ENCODE measurements at regions not wholly inside any gene's neighbourhood (a gene's known extent, or its start where the extent isn't known, plus 50 kb on each side); places are given as distances from the start of the nearest gene placed in this dataset.
A peak's percentile ranks its signal among the peaks of the same experiment; 100 is the strongest.
"Not testable (repeated sequence)": the region's sequence is repeated elsewhere in the genome, so short reads cannot be mapped to it uniquely, and the experiment has no call there.

DNA sequence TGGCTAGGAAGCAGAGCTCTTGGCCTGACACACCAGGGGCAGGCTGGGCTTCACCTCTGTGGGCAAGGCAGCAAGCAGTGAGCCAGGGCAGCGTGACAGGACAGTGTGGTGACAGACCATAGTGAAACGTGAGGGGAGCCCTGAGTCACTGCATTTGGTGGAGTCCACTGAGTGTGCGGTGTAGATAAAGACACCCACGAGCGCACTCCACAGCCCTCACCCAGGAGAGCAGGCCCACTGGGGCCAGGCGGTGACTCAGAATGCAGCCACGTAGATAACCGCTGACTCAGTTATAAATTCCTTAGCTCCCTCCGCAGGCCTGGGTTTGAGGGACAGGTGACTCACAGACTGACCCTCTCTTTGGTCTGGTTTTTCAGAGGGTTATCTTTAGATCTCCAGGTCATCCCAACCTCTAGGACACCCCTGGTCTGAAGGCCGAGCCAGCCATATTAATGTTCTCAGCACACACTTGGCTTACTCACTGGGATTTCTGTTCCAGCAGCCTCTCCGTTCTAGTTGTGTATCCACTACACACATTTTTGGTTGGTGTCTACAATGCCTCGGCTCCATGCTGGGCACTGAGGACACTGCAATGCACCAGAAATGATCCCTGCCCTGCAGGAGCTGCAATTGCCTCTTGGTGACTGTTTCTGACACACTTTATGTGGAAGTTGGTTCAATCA lies 90.2 kb upstream of the TSPAN2 start:
- no peak for DNase-seq

DNA sequence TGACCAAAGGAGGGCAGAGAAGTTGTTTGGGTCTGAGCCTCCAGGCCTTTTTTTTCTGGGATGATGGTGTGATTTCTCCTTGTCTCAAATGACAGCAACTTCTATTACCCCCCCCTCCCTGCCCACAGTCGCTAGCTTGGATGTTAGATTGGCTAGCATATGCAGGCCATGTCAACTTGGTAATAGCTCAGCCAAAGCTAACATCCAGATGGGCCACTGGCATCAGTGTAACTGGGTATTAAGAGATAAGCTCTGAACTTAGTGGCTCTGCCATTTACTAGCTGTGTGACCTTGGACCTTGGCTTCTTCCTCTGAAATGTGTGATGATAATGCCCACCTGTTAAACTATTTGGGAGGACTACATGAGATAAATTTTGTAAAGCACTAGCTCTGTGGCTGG lies 86.9 kb upstream of the TSPAN2 start:
- DNase-seq, result no peak

DNA sequence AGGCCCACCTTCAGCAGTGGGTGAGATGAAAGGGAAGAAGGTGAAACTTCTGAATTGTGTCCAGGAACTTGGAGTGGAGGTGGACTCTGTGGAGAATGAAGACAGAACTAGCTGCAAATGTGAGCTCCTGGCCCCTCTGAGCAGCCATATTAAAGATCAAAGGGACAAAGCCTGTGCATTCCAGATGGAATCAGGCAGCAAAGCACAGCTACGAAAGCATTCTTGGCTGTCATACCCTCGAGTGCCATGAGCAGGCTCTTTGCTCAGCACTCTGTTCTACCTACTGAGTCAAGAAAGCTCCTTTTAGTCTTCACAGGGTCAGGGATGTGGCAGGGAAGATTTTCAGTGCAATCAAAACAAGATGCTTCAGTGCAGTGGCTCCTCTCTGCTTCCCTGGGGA lies 86.3 kb upstream of the TSPAN2 start:
- no peak for DNase-seq

DNA sequence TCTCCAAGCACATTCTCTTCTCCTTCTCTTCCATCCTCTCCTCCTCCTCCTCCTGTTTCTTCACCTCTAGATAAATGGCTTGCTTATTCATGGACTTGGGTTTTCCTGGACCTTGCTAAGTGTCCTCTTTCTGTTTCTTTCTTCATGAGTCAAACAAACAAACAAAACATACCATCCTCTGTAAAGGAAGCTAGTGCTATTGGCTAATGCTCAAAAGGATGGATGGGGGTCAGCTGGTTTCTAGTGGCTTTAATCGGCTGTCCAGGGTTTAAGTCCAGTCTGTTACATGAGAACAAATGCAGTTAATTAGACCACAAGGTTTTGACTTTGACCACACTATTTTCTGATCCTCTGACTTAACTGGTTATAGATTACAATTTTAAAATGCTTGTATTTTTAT lies 83.8 kb upstream of the TSPAN2 start:
- DNase-seq, result no peak

DNA sequence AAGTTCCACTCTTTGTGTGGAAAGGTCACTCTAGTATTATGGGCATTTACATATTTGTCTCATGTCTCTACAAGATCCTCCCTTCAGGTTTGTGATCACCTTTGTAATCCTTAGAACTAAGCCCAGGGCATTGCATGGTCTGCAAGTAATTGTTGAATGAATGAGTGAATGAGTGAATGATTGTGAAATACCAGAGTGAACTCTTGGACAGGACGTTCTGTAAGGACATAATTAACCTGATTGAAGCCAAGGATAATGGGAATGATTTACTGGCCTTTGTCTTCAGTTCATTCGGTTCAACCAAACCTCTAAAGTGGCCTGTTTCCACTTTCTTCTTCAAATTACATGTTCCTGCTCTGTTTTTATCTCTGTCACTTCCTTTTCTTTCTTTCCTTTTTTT lies 83.0 kb upstream of the TSPAN2 start:
- no peak for DNase-seq

DNA sequence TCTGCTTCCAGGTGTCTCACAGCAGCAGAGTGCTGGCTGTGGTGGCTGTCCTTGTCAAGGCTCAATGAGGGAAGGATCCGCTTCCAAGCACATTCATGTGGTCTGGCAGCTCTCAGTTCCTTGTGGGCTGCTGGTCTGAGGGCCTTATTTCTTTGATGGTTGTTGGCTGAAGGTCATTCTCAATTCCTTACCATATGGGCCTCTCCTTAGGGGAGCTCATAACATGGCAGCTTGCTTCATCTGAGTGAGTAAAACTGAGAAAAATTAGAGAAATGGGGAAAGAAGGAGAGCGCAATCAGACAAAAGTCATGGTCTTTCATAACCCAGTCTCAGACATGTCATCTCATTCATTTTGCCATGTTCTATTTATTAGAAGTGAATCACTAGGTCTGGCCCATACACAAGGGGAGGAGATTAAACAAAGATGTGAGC lies 81.7 kb upstream of the TSPAN2 start:
- DNase-seq, result peak; percentile 57

DNA sequence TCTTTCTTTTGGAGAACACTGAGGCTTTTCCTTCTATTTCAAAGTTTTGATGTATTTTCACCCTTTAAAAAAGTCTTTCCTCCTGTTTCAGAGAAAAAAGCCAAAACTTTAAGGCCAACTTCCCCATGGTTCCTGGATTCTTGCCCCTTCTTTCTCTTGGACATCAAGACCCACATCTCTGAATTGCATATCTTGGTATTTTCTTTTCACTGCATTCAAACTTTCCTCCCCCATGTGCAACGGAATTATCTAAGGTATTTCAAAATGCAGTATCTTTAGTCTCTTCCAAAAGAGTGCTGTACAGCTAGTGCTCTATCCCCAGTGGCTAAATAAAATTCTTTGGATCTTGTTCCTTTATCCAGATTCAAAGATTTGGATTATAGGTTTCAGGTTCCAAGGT lies 81.1 kb upstream of the TSPAN2 start:
- no peak for DNase-seq

DNA sequence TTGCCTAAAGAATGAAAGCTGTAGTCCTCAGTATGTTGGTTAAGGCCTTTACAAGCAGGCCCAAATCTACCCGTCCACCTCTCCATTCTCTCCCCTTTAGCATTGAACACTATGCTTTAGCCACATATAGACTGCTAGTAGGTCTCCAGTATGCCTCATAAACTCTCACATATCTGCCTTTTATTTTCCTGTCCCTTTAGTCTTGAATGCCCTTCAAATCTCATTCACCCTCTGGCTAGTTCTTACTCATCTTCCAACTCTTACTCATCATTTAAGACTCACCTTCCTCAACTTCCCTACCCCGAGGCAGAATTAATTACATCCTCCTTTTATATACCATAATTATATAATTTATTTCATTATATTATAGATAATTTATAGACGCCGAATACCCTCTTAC lies 78.7 kb upstream of the TSPAN2 start:
- DNase-seq, result no peak

DNA sequence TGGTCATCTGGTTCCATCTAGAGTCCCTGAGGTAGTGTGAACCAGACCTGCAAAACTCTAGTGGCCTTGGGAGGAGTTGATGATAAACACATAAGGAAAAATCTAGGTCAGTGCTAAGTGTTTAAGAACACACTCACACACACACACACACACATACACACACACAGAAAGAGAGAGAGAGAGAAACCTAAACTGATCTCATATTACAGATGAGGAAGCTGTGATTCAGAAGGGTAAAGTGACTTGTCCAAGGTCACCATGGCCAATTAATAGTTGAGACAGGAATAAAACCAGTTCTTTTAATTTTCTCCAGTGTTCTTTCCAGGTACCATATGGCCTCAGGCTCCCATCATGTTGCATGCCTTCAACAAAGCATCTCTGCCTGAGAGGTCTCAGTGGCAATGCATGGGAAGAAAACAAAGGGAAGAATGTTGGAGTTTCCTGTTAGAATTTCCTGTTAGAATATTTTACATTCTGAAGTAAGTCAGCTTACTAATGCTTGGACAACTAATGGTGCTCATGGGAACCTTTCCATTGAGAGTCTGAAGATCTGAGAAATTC lies 77.3 kb upstream of the TSPAN2 start:
- no peak for DNase-seq

DNA sequence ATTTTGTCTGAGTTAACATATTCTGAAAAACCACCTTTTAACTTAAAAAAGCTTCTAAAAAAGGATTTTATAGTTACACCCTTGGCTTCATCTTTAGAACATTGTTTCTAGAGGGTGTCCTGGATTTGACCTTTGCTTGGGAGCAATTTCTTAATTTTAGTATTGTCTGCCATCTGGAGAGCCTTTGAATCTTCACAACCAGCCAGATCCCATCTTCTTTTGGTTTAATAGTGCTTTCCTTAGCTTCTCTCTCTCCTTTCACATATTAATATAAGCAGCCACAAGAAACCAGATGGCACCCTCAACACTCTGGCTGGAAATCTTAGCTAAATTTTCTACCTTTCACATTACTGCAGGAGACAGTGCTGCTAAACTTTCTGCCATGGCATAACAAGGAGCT lies 76.5 kb upstream of the TSPAN2 start:
- DNase-seq, result no peak

DNA sequence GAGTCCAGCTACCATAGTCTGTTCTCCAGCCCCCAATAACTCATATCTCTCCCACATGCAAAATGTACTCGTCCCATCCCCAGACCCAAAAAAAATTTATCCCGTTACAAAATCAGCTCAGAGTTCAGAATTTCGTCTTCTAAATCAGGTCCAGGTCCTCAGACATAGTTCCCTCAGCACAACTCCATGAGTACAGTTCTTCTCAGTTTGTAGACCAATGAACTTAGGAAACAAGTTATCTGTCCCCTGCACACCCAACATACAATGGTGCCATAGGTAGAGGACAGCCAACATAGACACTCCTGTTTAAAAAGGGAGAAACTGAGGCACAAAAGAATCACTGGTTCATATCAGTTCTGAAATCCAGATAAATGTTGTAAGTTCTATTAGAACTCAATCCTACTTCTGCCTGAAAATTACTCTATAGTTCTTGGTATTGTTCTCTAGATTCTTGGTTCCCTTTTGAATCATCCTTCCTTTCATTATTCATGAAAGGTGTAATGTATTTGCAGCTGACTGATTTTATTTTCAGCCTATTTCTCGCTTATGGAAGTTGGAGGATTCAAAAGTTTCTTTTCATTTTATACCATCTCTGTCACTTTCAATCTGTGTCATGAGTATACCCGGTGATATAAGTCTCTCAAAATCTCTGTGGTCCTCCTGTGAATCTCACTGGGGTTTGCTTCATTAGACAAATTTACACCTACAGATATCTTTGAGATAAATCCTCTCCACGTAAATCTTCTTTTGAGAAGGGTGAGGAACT lies 75.8 kb upstream of the TSPAN2 start:
- DNase-seq, result no peak

DNA sequence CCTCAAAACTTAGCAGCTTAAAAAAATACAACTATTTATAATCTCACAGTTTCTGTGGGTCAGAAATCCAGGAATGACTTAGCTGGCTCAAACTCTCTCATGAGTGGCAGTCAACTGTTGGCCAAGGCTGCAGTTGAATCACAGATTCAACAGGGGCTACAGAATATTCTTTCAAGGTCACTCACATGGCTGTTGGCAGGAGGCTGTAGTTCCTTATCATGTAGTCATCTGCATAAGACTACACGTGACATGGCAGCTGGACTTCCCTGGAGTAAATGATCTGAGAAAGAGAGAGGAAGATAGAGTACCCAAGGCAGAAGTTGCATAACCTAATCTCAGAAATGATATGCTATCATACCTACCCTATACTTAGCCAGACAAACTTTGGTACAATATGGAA lies 75.2 kb upstream of the TSPAN2 start:
- DNase-seq, result no peak

DNA sequence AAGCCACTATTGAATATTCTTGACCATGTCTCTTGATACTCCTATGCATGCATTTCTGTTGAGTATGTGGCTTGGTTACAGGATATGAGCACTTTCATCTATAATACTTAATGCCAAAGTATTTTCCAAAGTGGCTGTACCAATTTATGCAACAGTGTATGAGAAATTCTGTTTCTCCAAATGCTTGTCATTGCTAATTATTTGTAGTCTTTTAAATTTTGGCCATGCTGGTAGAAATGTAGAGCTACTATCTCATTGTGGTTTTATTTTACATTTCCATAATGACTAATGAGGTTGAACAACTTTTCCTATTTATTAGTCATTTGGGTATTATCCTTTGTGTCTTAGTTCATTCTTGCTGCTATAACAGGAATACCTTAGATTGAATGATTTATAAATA lies 71.4 kb upstream of the TSPAN2 start:
- no peak for DNase-seq

DNA sequence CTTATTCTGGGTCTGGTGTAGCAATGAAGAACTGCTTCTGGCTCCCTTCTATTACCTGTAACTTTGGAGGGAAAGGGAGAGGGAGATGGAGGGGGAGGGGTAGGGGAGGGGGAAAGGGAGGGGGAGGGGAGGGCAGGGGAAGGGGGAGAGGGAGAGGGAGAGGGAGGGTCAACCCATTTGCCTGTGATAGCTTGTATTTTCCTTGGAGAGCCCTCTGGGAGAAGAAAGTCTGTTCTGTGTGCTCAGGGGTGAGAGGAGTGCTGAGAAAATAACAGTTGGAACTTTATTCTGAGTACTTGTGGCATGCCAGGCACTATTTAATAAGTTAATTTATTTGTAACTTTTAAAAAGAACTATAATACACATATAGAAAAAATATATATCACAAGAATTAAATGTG lies 70.7 kb upstream of the TSPAN2 start:
- no peak for DNase-seq

DNA sequence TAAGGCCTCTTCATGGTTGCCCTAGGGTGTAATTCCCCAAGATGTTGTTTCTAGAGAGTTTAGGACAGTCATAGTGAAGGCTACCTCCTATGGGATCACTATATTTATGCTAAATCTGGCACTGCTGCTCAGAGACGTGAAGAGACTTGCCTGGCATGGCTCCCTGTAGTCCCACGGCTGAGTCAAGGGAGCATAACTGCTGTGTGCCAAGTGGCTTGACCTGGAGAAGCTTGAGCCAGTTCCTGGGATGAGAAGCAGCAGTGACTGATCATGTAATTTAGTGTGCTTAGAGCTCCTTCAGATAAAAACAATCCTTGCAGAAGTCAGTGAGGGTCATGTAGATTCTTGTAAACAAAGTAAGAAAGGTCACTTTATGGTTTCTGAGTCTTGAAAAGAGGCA lies 68.9 kb upstream of the TSPAN2 start:
- no peak for DNase-seq

DNA sequence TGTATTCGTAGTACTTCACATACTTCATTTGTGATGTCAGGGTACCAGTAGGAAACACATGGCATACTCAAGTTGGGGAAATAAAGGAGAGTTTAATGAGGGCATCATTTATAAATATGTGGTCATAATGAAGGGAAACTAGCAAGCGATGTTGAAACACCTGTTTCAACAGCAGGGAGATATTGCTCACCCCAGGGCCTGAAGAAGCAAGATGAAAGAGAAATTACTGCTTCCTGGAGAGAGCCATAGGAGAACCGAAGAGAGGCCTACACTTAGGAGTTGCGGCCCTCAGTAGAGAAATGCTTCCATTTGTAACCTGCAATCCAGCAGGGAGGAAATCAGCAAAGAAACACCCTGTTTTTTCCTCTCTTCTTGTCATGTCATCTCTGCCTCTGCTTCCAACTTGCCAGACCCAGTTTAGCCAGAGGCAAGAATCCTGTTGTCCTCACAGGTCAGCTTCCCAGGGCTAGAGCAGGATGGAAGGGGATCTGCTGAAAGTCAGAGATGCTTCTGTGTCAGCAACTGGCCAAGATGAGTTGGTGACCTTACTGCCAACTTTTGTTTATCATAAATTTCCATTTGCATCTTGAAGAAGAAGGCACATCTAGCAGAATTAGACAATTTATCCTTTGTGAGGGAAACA lies 67.6 kb upstream of the TSPAN2 start:
- no peak for DNase-seq

DNA sequence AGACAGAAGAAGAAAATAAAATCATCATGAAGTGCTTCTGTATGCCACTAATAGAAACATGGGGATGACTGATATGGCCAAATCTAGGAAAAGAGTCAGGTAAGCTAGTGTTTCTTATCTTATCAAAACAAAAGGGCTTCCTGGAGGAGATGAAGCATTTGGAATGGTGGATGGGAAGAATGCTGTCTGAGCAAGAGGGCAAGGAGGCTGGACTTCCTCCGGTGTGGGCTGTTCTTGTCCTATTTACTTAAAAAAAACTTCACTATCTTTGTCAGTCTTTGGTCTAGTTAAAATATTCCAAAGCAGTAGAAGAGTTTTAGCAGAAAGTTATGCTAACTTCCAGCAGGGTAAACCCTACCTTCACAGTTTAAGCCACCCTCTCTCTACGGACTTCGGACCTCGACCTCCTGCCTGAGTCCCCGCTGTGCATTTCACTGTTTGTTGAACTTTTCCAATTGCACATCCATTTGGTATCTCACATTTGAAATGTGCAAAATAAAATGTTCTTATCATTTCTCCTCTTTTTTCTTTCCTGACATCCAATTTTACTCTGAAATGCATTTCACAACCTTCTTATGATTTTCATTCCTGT lies 64.8 kb upstream of the TSPAN2 start:
- DNase-seq, result no peak

DNA sequence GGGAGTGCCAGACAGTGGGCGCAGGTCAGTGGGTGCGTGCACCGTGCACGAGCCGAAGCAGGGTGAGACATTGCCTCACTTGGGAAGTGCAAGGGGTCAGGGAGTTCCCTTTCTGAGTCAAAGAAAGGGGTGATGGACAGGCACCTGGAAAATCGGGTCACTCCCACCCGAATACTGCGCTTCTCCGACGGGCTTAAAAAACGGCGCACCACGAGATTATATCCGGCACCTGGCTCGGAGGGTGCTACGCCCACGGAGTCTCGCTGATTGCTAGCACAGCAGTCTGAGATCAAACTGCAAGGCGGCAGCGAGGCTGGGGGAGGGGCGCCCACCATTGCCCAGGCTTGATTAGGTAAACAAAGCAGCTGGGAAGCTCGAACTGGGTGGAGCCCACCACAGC lies 58.6 kb upstream of the TSPAN2 start:
- not testable (repeated sequence) for DNase-seq

DNA sequence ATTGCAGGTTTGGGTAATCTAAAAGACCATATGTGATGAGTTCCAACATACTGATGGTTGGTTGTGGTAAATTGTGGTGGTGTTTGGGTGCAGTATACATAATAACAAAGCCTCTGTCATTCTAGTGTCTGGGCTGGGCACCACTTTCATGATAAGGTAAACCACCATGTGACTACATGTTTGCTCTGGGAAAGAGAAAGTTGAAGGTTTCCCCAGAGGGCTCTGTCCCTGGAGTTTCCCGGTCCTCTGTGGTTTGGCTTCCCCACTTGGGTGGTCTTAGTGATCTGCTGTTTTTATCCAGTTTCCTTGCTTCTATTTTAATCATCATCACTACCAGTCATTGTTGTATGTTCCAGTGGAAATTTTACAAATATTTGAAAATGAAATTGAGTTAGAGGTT lies 55.9 kb upstream of the TSPAN2 start:
- DNase-seq, result no peak

DNA sequence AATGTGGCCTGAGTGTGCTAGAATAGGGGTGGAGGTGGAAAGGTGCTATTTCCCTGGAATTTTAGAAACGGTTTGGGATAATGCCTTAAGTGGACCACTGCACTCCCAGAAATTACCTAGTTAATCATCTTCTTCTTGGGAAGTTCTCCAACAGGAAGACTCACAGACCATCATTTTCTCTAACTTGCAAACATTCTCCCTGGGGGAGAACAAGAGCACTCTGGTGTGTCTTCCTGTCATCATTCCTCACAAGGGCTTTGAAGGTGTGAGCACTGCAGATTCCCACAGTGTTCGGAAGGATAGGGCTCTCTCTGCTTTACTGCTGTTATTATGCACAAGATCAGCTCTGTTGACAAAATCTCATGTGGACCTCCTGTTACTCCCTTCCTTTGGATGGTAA lies 54.9 kb upstream of the TSPAN2 start:
- DNase-seq, result no peak

DNA sequence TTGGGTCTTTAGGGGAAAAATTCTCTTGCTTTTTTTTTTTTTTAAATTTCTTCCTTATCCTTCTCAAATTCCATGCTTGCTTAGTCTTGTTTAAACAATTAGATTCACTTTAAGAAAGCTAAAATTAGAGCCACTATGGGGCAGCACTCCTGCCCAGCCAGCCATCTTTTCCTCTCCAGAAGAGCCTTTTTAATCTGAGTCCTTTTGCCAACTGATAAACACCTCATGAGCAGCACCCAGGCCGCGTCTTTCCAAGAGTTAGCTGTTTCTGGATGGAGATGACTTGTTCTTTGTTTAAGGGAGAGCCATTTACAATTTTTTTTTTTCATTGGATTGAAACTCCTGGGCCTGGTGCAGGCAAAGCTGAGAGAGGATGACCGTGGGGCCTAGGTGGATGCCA lies 53.3 kb upstream of the TSPAN2 start:
- no peak for DNase-seq

DNA sequence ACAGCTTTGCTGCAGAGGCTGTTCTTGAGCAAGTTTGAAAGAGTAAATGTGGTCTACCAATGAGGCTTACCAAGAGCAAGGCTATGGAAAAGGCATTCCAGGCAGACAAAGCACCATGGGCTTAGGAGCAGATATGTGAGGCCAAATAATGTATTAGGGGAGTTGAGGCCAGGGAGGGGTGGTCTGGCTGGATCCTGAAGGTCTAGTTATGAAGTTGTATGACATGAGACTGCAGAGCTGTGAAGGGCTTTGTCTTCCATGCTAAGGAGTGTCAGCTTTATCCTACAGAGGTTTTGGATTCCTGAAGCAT lies 51.8 kb upstream of the TSPAN2 start:
- no peak for DNase-seq

DNA sequence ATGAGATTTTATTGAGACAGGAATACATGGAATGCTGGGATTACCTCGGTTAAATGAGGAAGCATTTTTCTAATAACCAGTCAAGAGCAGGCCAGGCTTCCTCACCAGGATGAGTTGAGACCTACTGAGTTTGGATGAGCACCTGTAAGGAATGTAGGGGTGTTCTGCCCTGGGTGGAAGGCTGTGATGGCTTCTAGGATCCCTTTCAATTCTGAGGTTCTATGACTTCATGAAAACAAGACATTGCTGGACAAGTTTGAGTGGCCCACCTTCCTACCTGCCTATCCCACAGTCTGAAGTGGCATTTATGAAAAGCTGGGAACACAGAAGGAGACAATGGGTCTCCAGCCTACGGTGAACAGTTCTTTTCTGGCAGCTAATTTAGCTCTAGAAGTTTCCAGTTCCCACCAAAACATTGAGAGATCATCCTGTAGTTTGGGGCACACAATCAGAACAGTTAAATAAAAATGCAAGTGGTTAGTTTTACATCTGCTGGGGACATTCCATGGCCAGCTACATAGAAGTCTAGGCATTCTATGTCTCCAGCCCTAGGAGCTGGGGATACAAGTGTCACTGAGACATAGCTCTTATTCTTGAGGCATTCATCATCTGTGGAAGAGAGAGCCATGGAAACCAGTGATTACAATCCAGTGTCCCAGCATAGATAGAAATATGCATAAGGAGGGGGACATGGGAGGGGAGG lies 51.3 kb upstream of the TSPAN2 start:
- DNase-seq, result no peak

Data from right hindlimb (tissue), 1 donor.